H1 (cell line): ENCODE measurements at regions not wholly inside any gene's neighbourhood (a gene's known extent, or its start where the extent isn't known, plus 50 kb on each side); places are given as distances from the start of the nearest gene placed in this dataset.

Experiments used
- CREB1 ChIP-seq: IDR thresholded peaks from 2 replicates; pipeline ENCODE4 v1.6.1; 2012; ENCODE audit warnings: inconsistent platforms
- PHF8 ChIP-seq: fragments of 200-600 bp; sonication (generic); conservative IDR thresholded peaks from 2 replicates; pipeline ENCODE4 v1.7.1; 2012; ENCODE audit warnings: low read depth, mild to moderate bottlenecking, inconsistent platforms, low read length, moderate library complexity
- RFX5 ChIP-seq: IDR thresholded peaks from 2 replicates; pipeline ENCODE4 v1.6.1; 2011; ENCODE audit warnings: low read depth, low read length, improper control_type of control experiment, borderline replicate concordance
- SP2 ChIP-seq: IDR thresholded peaks from 2 replicates; pipeline ENCODE4 v1.6.1; 2012; ENCODE audit warnings: mild to moderate bottlenecking, low read length, inconsistent platforms

GRCh38 chr2:212816267-212816666, 277.7 kb upstream of the ERBB4 start (continued):
- TF ChIP-seq RFX5 (no peak), PHF8 (no peak), CREB1 (no peak), SP2 (no peak)
